Eye (tissue), 1 donor: ENCODE measurements at regions not wholly inside any gene's neighbourhood (a gene's known extent, or its start where the extent isn't known, plus 50 kb on each side); places are given as distances from the start of the nearest gene placed in this dataset.
"Not testable (repeated sequence)": the region's sequence is repeated elsewhere in the genome, so short reads cannot be mapped to it uniquely, and the experiment has no call there.

Experiments used
- DNase-seq: peaks from one replicate; pipeline ENCODE4 v3.0.0-alpha.2; 2015

DNA sequence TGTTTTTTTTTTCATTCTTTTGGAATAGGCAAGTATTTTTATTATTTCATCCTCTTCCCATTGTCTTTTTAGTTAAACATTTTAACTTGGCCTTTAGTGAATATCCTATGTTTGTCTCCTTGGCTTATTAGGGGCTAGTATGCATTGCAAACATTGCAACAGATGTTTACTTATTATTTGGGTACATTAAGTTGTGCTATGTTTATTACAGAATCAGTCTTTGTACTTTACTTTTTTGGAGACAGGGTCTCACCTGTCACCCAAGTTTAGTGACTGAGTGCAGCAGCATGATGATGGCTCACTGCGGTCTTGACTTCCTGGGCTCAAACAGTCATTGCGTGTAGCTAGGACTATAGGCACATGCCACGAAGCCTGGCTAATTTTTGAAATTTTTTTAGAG lies 51.1 kb upstream of the NUDT6 start:
- DNase-seq = no peak

DNA sequence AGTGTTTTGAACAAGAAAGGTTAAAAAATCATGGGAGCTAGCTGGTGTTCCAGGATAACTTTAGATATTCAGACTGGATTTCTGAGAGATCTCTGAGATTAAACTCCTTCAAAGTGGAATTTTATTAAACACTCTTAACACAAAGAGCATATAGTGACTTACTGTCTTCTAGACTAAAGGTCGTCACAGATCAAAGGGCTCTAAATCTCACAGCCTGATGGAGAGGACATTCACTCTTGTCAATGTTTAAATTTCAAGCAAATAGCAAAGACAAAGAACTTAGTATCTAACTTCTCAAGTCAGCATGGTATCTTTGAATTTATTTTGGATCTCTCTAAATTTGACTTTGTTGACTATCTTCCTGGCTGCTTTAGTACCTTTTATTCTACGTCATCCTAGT lies 53.7 kb upstream of the NUDT6 start:
- DNase-seq = no peak

DNA sequence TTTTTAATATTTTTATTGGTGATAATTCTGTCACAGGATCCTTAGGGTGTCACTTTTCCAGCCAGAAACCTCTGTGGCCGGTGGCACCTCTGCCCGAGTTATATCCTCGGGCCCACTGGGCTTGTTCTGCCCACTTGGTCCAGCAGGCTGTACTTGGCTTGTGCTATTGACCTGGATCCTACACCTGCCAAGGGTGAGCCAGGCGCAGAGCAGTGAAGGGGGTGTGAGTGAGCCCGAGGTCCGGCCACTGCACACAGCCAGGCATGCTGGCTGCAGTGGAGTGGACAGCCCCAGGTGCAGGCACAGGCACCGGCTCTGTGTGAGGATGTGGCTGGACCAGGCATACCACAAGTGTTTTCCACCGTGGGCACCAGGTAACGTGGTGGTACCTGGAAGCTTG lies 54.7 kb upstream of the NUDT6 start:
- no peak for DNase-seq

DNA sequence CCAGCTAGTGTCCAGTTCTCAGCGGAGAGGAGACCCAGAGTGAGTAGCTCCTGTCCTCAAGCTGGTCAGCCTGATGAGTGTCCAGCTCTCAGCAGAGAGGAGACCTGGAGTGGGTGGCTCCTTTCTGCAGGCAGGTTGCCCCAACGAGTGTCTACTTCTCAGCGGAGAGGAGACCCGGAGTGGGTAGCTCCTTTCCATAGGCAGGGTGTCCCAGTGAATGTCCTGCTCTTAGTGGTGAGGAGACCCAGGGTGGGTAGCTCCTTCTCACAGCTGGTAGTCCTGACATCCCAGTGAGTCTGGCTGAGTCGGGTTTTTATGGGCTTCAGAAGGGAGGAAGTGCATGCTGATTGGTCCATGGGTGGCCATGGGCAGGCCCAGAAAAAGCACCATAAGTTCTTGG lies 55.7 kb upstream of the NUDT6 start:
- DNase-seq = no peak

DNA sequence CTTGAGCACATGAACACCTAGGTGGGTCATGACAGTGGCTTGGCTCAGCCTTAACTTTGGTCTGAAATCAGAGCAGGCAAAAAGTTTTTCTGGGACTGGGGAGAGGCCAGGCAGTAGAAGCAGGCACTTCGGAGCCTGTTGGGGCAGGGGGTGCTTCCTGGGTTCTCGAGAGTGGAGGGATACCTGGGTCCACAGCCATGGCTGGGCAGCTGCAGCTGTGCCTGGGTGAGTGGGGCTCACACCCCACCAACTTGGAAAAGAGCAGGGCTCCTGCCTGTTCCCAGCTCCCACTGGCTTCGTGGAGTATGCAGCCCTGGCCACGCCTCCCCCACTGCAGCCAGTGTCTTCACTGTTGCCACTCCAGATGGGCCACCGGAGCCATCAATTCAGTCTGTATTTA lies 56.4 kb upstream of the NUDT6 start:
- no peak for DNase-seq

DNA sequence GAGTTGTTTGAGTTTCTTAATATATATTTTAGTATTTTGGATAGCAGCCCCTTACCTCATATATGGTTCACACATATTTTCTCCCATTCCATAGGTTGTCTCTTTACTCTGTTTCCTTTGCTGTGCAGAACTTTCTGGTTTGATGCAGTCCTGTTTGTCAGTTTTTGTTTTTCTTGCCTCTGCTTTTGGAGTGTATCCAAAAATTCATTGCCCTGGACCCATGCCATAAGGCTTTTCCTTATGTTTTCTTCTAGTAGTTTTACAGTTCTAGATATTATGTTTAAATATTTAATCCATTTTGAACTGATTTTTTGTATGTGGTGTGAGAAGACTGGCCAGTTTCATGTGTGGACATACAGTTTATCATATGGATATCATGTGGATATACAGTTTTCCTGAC lies 58.5 kb upstream of the NUDT6 start:
- DNase-seq = peak; percentile 5

DNA sequence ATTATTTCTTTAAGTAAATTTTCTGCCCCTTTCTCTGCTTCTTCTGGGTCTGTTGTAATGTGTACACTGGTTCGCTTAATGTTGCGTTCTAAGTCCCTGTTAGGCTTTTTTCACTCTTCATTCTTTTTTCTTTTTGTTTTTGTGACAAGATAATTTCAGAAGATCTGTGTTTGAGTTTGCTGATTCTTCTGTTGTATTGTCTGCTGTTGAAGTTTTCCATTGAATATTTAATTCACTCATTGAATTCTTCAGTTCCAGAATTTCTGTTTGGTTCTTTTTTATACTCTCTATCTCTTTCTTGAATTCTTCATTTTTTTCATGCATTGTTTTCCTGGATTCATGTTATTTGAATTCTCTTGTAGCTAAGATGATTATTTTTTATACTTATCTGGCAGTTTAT lies 66.3 kb upstream of the NUDT6 start:
- no peak for DNase-seq

DNA sequence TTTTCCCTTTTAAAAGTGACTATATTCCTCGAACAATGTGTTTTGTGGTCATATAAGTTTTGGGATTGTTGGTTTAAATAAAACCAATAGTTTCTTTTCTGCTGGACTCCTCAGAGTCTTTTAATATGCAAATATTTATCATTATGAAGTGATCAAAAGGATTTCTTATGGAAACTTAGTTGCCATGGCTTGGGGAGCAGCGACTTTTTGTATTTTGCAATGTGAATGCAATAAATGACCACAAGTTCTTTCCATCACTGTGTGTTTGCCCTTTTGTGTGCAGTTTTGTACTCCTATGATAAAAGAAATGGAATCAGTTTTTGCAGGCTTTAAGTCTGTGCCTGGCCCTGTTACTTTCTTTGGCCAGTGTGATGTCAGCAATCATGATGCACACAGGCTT lies 68.5 kb upstream of the NUDT6 start:
- DNase-seq = no peak

DNA sequence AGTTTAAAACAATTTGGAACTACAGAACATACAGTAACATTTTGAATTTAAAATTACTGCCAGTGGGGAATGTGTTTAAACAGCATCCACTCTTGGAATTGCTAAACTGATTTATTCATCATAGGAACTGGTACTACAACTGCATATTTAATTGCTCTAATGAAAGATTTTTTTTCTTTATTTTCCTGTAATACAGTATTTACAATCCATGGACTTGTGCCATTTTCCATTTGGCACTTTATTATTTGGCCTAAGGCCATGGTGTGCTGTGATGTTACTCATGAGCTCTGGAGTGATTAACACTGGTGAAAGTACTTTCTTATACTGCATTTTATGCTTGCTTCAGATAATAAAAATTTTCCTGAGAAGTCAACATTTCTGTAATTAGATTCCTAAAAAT lies 69.7 kb upstream of the NUDT6 start:
- no peak for DNase-seq

DNA sequence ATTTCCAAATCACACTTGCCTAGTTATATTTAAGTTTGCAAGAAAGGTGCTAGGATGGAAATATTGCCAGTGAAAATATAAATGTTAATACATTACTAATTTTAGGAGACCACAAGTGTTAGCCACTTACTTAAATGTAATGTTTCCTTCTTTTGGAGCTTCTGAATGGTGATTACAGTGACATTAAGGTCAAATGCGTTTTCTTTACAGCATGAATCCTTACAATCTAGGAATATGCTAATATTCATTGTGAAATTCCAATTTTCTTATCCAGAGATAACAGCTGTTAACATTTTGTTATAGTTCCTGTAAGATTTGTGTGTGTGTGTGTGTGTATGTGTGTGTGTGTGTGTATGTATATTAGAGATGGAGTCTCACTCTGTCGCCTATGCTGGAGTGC lies 70.2 kb upstream of the NUDT6 start:
- no peak for DNase-seq

DNA sequence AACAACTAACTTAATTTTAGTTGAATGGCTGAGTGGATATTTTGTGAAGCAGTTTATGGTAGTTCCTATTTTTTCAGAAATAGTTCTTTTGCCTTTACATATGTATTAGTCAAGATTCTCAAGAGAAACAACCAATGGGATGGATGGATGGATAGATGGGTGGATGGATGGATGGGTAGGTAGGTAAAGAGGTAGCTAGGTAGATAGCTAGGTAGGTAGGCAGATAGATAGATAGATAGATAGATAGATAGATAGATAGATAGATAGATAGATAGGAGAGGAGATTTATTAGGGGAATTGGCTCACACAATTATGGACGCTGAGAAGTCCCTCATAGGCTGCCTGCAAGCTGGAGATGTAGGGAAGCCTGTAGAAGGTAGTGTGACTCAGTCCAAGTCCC lies 74.0 kb upstream of the NUDT6 start:
- DNase-seq = no peak

DNA sequence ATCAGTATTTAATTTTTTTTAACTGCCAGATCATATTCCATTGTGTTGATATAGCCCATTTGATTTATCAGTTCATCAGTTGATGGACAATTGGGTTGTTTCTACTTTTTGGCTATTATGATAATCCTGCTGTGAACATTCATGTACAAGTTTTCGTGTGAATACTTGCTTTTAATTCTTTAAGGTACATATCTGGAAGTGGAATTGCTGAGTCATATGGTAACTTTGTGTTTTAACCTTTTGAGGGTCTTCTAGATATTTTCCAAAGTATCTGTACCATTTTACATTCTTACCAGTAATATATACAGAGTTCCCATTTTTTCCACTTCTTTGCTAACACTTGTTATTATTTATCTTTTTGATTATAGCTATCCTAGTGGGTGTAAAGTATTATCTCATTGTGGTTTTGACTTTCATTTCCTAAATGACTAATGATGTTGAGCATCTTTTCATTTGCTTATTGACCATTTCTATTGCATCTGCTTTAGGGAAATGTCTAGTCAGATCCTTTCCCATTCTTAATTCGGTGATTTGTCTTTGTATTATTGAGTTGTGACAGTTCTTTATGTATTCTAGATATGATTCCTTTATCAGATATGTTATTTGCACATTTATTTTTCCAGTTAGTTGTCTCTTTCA lies 75.2 kb upstream of the NUDT6 start:
- DNase-seq = no peak

DNA sequence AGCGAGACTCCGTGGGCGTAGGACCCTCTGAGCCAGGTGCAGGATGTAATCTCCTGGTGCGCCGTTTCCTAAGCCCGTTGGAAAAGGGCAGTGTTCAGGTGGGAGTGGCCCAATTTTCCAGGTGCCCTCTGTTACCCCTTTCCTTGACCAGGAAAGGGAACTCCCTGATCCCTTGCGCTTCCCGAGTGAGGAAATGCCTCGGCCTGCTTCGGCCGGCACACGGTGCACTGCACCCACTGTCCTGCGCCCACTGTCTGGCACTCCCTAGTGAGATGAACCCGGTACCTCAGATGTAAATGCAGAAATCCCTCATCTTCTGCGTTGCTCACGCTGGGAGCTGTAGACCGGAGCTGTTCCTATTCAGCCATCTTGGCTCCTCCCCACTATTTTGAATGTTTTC lies 81.7 kb upstream of the NUDT6 start:
- not testable (repeated sequence) for DNase-seq

DNA sequence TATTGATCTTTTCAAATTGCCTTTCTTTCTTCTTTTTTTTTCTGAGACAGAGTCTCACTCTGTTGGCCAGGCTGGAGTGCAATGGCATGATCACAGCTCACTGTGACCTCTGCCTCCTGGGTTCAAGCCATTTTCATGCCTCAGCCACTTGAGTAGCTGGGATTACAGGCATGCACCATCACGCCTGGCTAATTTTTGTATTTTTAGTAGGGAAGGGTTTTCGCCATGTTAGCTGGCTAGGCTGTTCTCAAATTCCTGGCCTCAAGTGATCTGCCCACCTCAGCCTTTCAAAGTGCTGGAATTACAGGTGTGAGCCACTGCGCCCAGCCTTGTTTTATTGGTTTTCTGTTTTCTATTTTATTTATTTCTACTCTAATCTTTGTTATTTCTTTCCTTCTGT lies 82.7 kb upstream of the NUDT6 start:
- not testable (repeated sequence) for DNase-seq

DNA sequence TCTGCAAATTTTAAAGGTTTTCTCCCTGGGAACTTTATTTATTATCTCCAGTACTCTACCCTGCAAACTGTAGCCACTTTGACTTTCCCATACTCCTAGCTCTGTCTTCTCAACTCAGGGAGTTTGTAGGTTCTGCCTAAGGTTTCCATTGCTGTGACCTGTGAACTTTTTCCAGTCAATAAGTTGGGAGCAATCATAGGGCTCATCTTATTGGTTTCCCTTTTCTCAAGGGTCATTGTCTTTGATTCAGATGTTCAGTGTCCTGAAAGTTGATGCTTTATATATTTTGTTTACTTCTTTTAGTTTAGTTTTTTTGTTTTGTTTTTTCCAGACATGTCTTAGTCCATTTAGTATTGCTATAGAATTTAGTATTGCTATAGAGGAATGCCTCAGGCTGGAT lies 85.3 kb upstream of the NUDT6 start:
- DNase-seq = no peak

DNA sequence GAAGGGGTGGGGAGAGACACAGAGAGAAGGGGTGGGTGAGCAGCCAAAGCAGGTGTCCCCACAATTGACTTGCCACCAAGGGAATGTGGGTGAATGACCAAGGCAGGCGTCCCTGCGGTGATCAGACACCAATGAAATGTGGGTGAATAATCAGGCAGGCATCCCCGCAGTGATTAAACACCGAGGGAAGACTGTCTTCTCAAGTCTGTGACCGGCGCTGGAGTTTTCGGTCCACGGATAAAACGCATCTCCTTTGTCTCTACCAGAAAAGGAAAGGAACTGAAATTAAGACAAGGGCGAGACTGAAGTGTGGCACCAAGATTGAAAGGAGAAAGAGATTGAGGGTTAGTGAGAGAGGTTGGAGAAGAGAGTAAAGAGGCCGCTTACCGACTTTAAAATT lies 90.0 kb upstream of the NUDT6 start:
- DNase-seq = not testable (repeated sequence)

DNA sequence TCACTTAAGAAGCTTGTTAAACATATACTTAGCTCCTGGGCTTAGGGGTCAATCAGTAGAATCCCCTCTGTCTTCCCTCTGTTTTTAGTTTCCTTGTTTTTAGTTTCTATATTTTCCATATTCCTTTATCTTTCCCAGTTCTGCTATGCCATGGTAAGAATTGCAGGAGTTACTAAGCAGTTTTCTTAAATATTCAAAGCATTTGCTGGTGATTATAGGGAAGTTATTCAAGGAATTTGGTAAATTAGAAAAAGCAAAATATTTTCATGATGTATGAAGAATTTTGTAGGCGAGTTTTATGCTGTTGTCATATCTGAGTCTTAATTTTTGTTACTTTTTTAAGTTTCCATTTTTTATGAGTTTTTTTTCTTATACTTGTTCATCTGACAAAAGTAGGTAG lies 91.6 kb upstream of the NUDT6 start:
- DNase-seq = no peak

DNA sequence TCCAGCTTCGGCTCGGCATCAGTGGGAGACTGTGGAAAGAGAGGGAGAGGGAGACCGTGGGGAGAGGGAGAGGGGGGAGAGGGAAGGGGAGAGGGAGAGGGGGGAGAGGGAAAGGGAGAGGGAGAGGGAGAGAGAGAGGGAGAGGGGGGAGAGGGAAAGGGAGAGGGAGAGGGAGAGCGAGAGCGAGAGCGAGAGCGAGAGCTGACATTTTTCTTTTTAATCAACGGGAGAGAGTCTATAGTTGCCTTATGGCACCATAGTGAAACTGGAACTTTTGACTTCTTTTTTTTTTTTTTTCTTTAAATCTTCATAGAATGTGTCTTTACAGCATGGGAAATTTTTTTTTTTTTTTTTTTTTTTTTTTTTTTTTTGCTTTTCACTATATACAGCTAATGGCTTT lies 94.7 kb upstream of the NUDT6 start:
- no peak for DNase-seq

DNA sequence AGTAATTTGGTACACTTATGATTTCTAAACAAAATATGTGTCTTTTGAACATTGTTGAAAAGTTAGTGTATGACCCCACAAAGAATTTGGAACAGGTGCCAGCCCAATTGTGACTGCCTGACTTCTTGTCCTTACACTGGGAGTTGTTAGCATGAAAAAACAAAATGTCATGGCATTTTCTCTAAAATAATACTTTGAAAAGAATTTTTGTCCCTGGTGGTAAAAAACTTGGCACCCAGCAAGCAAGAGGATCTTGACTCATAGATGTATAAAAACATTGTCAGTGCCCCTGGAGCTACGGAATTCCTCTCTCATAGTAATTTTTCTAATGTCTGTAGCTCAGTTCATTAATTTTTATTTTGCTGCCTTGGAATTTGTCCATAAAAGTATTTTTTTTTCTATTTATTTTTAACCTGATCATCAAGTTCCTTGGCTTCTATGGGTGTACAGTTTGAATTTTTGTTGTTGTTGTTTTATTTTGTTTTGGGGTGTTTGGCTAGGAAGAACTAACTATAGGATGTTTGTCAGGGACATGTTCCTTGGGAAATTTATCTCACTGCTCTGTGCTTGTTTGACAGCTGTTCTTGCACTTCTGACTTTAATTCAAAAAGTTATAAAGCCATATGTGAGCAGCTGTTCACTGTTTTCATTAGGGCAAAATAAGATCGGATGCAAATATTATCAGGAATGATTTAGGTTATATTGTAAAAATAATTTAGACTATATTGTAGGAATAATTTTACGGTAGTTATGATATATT lies 95.4 kb upstream of the NUDT6 start:
- DNase-seq = peak; percentile 8

DNA sequence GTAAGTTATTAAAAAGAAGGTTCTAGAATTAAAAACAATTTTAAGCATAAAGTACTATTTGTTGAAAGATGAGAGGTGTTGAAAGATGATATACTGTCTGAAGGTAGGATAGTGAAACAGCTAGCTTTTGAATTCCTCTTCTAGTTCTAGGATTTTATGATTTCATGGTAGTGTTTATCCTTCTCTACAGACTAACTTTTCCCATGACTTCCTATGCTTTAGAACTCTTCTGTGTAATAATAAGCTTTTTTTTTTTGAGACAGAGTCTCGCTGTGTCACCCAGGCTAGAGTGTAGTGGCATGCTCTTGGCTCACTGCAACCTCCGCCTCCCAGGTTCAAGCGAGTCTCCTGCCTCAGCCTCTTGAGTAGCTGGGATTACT lies 96.0 kb upstream of the NUDT6 start:
- no peak for DNase-seq

DNA sequence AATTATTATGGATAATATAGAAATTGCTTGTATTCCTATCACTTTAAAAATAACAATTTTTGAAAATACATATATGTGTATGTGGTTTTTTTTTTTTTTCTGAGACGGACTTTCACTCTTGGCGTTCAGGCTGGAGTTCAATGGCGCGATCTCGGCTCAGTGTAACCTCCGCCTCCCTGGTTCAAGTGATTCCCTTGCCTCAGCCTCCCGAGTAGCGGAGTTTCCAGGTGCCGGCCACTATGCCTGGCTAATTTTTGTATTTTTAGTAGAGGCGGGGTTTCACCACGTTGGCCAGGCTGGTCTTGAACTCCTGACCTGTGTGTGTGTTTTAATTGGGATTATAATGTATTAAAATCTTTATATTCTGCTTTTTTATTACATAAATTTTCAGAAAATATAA lies 97.9 kb upstream of the NUDT6 start:
- DNase-seq = no peak

DNA sequence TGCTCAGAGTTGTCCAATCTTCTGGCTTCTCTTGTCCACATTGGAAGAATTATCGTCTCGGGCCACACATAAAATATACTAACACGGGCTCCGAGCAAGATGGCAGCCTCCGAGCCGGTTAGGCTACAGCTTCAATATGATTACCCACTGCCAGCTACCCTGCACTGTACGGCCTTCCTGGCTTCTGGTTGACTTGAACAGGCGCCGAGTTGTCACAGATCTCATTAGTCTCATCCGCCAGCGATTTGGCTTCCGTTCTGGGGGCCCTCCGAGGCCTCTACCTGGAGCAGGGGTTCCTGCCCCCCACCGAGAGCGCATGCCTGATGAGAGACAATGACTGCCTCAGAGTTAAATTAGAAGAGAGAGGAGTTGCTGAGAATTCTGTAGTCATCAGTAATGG lies 101.2 kb upstream of the NUDT6 start:
- DNase-seq = no peak

DNA sequence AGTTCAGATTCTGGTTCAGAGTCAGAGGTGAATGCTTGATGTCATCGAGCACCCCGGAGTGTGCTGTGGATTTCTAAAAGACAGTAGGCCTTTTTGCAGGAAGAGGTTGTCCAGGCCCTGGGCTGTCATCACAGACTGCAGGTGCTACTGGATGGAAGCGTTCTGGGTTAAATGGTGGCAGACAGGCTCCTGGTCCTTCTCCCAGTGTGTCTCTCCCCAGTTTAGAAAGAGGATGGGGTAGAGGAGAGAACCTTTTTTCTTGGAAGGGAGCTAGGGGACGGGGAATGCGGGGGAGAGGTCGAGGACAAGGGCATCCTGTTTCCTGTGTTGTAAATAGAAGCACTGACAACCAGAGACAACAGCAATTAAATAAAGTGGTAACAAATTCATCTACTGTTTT lies 102.3 kb upstream of the NUDT6 start:
- DNase-seq = no peak

DNA sequence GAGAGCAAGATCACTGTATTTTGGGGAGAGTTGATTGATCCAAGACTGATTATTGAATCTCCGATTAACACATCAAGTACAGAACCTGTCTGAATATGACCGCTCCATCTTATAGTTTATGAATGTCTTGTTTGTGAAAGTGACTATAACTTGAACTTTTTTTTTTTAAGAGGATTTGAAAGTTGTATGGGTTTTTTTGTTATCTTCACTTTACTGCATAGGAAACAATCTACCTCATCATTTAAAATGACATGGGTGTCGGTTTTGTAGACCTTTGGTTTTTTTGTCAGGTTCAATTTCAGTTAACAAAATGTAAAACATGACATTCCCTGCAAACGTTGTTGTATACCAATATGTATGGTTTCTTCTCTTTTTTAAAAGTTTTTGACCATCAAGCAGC lies 103.0 kb upstream of the NUDT6 start:
- DNase-seq = no peak

DNA sequence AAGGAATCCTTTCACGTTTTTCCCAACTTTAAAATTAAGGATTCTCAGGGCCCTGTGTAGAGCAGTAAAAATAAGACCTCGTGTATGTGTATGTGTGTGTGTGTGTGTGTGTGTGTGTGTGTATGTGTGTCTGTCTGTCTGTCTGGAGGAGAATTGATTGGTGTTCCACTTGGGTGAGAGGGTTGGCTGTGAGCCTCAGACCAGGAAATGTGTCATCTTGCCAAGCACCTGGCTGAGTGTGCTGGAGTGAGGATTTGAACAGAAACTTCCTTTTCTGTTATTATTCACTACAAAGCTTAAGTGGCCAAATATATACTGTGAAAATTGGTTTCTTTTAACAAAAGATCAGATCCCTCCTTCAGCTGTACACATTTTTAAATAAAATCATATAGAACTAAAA lies 103.6 kb upstream of the NUDT6 start:
- DNase-seq = not testable (repeated sequence)
